ENCODE measurements at regions not wholly inside any gene's neighbourhood (a gene's known extent, or its start where the extent isn't known, plus 50 kb on each side); places are given as distances from the start of the nearest gene placed in this dataset.

DNA sequence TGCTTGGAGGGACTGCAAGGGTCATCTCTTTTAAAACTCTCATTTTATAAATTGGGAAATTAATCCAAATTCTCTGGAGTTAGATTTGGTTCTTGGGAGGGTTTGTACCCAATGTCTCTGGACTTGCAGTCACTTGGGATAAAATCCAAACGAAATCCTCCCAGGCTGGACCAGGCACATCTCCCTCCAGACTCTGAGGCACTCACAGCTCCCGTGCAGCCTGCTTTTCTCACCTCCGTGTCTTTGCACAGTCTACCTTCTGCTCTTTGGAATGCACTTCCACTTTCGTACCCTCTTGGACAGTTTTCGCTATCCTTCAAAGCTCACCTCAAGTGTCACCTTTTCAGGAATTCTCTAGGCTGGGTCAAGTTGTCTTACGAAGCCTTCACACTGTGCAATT, 166.3 kb downstream of the MYCN start:
- TF ChIP-seq ZFP37 (tag by site-specific recombination; IDR thresholded peaks at IDR 0.05) (no peak), ZNF549 (tag by site-specific recombination; IDR thresholded peaks at IDR 0.05) (no peak), ZNF274 (IDR thresholded peaks at IDR 0.05; ENCODE audit: low read length) (no peak), ZNF274 (tag by site-specific recombination; IDR thresholded peaks at IDR 0.05; ENCODE audit: borderline replicate concordance) (no peak), ZNF24 (tag by site-specific recombination; IDR thresholded peaks at IDR 0.05) (no peak), ZNF558 (tag by site-specific recombination; IDR thresholded peaks at IDR 0.05) (no peak)
- TF ChIP-seq, protein P1, sequence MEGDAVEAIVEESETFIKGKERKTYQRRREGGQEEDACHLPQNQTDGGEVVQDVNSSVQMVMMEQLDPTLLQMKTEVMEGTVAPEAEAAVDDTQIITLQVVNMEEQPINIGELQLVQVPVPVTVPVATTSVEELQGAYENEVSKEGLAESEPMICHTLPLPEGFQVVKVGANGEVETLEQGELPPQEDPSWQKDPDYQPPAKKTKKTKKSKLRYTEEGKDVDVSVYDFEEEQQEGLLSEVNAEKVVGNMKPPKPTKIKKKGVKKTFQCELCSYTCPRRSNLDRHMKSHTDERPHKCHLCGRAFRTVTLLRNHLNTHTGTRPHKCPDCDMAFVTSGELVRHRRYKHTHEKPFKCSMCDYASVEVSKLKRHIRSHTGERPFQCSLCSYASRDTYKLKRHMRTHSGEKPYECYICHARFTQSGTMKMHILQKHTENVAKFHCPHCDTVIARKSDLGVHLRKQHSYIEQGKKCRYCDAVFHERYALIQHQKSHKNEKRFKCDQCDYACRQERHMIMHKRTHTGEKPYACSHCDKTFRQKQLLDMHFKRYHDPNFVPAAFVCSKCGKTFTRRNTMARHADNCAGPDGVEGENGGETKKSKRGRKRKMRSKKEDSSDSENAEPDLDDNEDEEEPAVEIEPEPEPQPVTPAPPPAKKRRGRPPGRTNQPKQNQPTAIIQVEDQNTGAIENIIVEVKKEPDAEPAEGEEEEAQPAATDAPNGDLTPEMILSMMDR (tag by site-specific recombination; IDR thresholded peaks at IDR 0.05): no peak
- TF ChIP-seq, protein P2, sequence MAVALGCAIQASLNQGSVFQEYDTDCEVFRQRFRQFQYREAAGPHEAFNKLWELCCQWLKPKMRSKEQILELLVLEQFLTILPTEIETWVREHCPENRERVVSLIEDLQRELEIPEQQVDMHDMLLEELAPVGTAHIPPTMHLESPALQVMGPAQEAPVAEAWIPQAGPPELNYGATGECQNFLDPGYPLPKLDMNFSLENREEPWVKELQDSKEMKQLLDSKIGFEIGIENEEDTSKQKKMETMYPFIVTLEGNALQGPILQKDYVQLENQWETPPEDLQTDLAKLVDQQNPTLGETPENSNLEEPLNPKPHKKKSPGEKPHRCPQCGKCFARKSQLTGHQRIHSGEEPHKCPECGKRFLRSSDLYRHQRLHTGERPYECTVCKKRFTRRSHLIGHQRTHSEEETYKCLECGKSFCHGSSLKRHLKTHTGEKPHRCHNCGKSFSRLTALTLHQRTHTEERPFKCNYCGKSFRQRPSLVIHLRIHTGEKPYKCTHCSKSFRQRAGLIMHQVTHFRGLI (tag by site-specific recombination; IDR thresholded peaks at IDR 0.05): no peak
- TF ChIP-seq, protein P3, sequence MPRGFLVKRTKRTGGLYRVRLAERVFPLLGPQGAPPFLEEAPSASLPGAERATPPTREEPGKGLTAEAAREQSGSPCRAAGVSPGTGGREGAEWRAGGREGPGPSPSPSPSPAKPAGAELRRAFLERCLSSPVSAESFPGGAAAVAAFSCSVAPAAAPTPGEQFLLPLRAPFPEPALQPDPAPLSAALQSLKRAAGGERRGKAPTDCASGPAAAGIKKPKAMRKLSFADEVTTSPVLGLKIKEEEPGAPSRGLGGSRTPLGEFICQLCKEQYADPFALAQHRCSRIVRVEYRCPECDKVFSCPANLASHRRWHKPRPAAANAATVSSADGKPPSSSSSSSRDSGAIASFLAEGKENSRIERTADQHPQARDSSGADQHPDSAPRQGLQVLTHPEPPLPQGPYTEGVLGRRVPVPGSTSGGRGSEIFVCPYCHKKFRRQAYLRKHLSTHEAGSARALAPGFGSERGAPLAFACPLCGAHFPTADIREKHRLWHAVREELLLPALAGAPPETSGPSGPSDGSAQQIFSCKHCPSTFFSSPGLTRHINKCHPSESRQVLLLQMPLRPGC (tag by site-specific recombination; IDR thresholded peaks at IDR 0.05): no peak
